Fibroblast of pulmonary artery (primary cell): ENCODE measurements at regions not wholly inside any gene's neighbourhood (a gene's known extent, or its start where the extent isn't known, plus 50 kb on each side); places are given as distances from the start of the nearest gene placed in this dataset.
"Not testable (repeated sequence)": the region's sequence is repeated elsewhere in the genome, so short reads cannot be mapped to it uniquely, and the experiment has no call there.

Experiments used
- DNase-seq: peaks from one replicate; pipeline ENCODE4 v3.0.0-alpha.2; 2010; ENCODE audit warnings: low read depth
- H3K4me3 ChIP-seq: replicated peaks from 2 replicates; pipeline ENCODE4 v1.5.1; 2011; ENCODE audit warnings: low read depth, mild to moderate bottlenecking, control low read depth, low read length, moderate library complexity
- TF ChIP-seq, protein P1 (sequence below): IDR thresholded peaks from 2 replicates; pipeline ENCODE4 v1.5.1; 2011; ENCODE audit warnings: mild to moderate bottlenecking, control low read depth, low read length, inconsistent platforms; ENCODE audit errors: missing control alignments

DNA sequence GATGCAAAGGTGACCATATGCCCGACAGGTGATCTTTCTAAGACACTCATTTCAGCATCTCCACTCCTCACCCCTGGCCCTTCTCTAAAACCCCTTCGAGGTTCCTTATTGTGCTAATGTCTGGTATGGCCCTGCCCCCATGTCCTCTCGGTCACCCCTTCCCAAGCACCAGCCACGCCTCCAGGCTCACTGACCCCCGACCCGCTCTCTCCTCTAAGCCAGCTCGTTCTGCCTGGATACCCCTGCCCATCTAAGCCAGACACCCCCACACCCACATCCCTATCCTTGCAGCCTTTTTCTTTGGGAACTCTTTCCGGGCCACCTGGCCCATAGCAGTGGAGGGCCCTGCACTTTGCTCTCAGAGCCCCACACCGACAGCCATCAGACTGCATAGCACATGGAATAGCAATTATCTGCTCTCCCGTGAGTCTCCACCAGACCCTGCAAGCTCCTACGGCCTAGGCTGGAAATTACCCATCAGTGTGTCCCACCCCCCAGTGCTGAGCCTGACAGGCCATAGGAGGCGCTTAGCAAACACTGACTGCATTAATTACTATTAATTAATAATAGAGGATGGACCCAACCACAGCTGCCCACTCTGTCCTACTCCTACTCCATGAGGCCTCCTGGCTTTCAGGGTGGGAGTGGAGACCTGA, 176.7 kb downstream of the TMEM132E start:
- no peak overlapping the region for H3K4me3 ChIP-seq
- DNase-seq: no peak
- TF ChIP-seq, protein P1, sequence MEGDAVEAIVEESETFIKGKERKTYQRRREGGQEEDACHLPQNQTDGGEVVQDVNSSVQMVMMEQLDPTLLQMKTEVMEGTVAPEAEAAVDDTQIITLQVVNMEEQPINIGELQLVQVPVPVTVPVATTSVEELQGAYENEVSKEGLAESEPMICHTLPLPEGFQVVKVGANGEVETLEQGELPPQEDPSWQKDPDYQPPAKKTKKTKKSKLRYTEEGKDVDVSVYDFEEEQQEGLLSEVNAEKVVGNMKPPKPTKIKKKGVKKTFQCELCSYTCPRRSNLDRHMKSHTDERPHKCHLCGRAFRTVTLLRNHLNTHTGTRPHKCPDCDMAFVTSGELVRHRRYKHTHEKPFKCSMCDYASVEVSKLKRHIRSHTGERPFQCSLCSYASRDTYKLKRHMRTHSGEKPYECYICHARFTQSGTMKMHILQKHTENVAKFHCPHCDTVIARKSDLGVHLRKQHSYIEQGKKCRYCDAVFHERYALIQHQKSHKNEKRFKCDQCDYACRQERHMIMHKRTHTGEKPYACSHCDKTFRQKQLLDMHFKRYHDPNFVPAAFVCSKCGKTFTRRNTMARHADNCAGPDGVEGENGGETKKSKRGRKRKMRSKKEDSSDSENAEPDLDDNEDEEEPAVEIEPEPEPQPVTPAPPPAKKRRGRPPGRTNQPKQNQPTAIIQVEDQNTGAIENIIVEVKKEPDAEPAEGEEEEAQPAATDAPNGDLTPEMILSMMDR: no peak

GRCh38 chr17:34755371-34755770, 176.0 kb downstream of the TMEM132E start:
- TF ChIP-seq, protein P1: no peak
- H3K4me3 ChIP-seq: no peak overlapping the region
- DNase-seq: no peak

DNA sequence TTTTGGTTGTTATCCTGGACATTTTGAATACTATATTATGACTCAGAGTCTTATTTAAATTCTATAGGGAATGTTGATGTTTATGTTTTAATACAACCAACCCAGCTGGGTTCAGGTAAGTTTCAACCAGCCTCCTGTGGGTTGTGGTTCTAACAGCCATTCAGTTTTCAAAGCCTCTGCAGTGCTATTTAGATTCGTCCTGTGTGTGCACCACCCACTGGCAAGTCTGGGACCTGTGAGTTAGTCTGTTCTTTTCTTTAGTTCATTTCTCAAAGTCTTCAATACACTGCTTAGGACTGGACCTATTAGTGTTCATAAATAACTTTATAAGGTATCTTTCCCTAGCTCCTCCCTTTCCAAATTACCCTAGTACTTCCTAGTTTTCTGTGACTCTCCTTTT, 170.6 kb downstream of the TMEM132E start:
- DNase-seq: no peak
- TF ChIP-seq, protein P1: no peak
- H3K4me3 ChIP-seq: no peak overlapping the region

DNA sequence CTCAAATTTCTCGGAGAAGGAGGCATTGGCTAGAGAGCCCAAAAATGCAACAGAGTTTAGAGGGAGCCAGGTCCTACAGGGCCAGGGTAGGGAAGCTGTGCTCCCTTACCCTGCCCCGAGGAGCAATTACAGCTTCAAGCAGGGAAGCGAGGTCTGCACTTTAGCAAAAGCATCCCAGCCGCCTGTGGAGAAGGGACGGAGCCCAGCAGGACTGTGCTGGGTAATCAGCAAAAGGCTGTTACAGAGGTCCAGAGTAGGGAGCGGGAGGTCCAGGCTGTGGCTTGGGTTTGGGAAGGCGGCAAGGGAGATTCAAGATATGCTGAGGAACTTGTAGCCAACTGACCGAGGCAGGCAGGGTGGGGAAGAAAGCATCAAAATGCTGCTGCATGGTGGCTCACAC, 162.6 kb downstream of the TMEM132E start:
- TF ChIP-seq, protein P1: no peak
- no peak for DNase-seq
- no peak overlapping the region for H3K4me3 ChIP-seq

DNA sequence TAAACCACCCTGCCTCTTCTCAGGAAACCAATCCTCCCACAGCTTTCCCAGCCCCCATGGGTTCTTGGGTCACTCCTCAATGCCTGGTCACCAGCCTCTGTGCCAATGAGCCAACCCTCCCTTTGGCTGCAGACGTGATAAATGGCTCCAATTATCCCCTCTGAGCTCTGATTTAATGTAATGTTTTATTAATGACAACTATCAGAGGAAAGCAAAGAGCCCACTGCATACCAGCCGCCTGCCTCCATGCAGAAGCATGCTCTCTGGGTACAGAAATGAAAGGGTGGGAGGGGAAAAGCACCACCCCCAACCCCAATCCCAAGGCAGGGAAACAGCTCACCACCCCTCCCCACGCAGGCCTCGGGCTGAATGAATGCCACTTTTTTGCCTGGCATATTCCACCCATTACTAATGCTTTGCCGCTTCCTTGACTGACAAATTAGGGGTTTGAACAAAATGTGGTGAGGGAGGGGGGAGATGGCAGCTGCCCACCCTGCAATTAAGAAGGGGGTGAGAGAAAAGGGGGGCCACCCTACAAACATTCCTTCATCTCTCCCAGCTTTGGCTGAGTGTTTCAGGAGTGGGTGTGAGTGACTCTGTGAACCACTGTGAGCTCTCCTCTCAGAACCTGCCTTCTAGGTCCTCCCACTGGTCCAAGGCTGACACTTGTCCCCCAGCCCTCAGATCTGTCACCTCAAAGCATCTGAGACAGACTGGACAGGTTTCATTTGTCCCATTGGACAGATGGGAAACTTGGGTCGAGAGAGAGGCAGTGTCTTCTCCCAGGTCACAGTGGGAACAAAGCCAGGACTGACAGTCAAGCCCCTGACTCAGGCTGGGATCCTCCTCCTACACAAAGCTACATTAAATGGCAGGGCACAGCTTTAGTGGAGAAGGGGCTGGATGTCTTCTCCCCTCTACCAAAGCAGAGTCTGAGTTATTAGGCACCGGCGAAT, 161.5 kb downstream of the TMEM132E start:
- DNase-seq: no peak
- no peak overlapping the region for H3K4me3 ChIP-seq
- TF ChIP-seq, protein P1: no peak

DNA sequence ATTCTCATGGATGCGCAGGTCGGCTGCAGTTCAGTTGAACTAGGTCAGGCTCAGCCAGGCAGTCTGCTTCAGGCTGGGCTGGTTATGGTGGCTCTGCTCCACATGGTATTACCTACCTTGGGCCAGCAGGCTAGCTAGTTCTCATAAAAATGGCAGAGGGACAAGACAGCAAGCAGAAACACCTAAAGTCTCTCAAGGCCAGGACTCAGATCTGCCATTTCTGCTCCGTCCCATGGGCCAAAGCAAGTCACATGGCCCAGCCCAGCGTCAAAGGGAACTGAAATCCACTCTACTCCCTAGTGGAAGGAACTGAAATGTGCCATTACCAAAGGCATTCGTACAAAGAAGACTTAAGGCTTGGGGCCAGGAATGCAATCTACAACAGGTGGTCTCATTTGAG, 160.0 kb downstream of the TMEM132E start:
- H3K4me3 ChIP-seq: no peak overlapping the region
- TF ChIP-seq, protein P1: no peak
- DNase-seq: no peak

- DNase-seq, H3K4me3 ChIP-seq: not testable (repeated sequence)
Measured at GRCh38 chr17:34737673-34738072, 158.3 kb downstream of the TMEM132E start.
